SU-DHL-6 (cell line): ENCODE measurements at regions not wholly inside any gene's neighbourhood (a gene's known extent, or its start where the extent isn't known, plus 50 kb on each side); places are given as distances from the start of the nearest gene placed in this dataset.

Experiments used
- H2AFZ ChIP-seq: fragments of 200-600 bp; sonication (generic); 2 replicates; pipeline ENCODE4 v1.6.1; 2014; ENCODE audit warnings: low read depth, mild to moderate bottlenecking, moderate library complexity, mixed read lengths, antibody characterized with exemption, low read length; ENCODE audit not compliant: severe bottlenecking
- H3F3A ChIP-seq: fragments of 200-600 bp; shearing (Covaris generic); 2 replicates; pipeline ENCODE4 v1.6.0; 2016; ENCODE audit warnings: antibody characterized with exemption, mild to moderate bottlenecking; ENCODE audit not compliant: insufficient read depth
- H3K27ac ChIP-seq: fragments of 200-600 bp; sonication (generic); 2 replicates; pipeline ENCODE4 v1.5.1; 2016; ENCODE audit warnings: low read depth, mild to moderate bottlenecking, low read length, moderate library complexity, mixed read lengths
- H3K27me3 ChIP-seq: fragments of 200-600 bp; sonication (generic), shearing (Covaris generic); 2 replicates; pipeline ENCODE4 v1.6.0; 2014; ENCODE audit warnings: mild to moderate bottlenecking, low read length
- H3K36me3 ChIP-seq: fragments of 200-600 bp; sonication (generic); 2 replicates; pipeline ENCODE4 v1.6.1; 2014; ENCODE audit warnings: mild to moderate bottlenecking, low read length, mixed read lengths
- H3K4me2 ChIP-seq: fragments of 300-600, 200-600 bp; shearing (Covaris generic), sonication (generic); 2 replicates; pipeline ENCODE4 v1.6.0; 2014; ENCODE audit warnings: low read length, low read depth, mild to moderate bottlenecking; ENCODE audit not compliant: poor library complexity, severe bottlenecking
- H3K4me3 ChIP-seq: fragments of 200-600 bp; sonication (generic); 2 replicates; pipeline ENCODE4 v1.5.1; 2014; ENCODE audit warnings: antibody characterized with exemption, low read length, mild to moderate bottlenecking, mixed read lengths; ENCODE audit not compliant: insufficient read depth, poor library complexity, severe bottlenecking
- H3K79me2 ChIP-seq: fragments of 200-600 bp; sonication (generic); 2 replicates; pipeline ENCODE4 v1.6.1; 2014; ENCODE audit warnings: mild to moderate bottlenecking, low read length, moderate library complexity; ENCODE audit not compliant: insufficient read depth
- H3K9ac ChIP-seq: fragments of 200-600 bp; sonication (generic); 2 replicates; pipeline ENCODE4 v1.7.0; 2014; ENCODE audit warnings: mild to moderate bottlenecking, low read length
- H3K9me2 ChIP-seq: fragments of 200-600 bp; sonication (generic); replicated peaks from 2 replicates; pipeline ENCODE4 v1.6.1; 2014; ENCODE audit warnings: low read length; ENCODE audit not compliant: insufficient read depth
- H3K9me3 ChIP-seq: fragments of 200-600 bp; sonication (generic); 2 replicates; pipeline ENCODE4 v1.6.1; 2014; ENCODE audit warnings: low read length, mixed read lengths; ENCODE audit not compliant: insufficient read depth
- H4K20me1 ChIP-seq: fragments of 200-600 bp; sonication (generic); 2 replicates; pipeline ENCODE4 v1.6.1; 2014; ENCODE audit warnings: low read depth, mild to moderate bottlenecking, antibody characterized with exemption, low read length, moderate library complexity, mixed read lengths
- EZH2phosphoT487 ChIP-seq: fragments of 200-600 bp; sonication (generic), shearing (Covaris generic); conservative IDR thresholded peaks from 2 replicates; pipeline ENCODE4 v1.6.1; 2018; ENCODE audit warnings: mild to moderate bottlenecking, antibody characterized with exemption, low read length, moderate library complexity, mixed read lengths
- TF ChIP-seq, protein P1 (sequence below): fragments of 200-600 bp; sonication (generic); IDR thresholded peaks from one replicate; pipeline ENCODE4 v1.5.1; 2017; ENCODE audit warnings: antibody characterized with exemption, mild to moderate bottlenecking, low read length, moderate library complexity; ENCODE audit not compliant: insufficient read depth, poor library complexity, severe bottlenecking

DNA sequence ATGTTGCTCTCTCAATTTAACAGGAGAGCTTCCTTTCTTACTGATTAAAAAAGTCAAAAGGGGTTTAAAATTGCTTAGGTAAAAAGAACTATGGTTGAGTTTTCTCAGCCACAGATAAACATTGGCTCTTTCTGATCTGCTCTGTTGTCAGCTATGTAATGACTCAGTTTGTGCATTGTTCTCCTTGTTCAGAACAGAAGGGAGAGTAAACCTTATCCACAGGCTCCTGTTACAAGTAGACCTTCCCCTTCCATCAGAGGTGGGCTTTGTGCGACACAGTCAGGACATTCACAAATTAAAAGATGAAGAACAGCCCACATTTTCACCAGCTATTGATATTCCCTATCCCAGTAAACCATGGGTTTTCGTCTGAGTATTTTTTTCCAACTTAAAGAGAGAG is 236.3 kb upstream of the SEMA6A start:
- H4K20me1 ChIP-seq, result no peaks in the 10 kb centered on the region
- no peaks in the 10 kb centered on the region for H3K9me2 ChIP-seq
- H3K27ac ChIP-seq, result no peak overlapping the region
- H3K79me2 ChIP-seq, result no peaks in the 10 kb centered on the region
- H2AFZ ChIP-seq, result no peak overlapping the region
- no peaks in the 10 kb centered on the region for H3K36me3 ChIP-seq
- TF ChIP-seq EZH2phosphoT487, result no peak
- TF ChIP-seq, protein P1, sequence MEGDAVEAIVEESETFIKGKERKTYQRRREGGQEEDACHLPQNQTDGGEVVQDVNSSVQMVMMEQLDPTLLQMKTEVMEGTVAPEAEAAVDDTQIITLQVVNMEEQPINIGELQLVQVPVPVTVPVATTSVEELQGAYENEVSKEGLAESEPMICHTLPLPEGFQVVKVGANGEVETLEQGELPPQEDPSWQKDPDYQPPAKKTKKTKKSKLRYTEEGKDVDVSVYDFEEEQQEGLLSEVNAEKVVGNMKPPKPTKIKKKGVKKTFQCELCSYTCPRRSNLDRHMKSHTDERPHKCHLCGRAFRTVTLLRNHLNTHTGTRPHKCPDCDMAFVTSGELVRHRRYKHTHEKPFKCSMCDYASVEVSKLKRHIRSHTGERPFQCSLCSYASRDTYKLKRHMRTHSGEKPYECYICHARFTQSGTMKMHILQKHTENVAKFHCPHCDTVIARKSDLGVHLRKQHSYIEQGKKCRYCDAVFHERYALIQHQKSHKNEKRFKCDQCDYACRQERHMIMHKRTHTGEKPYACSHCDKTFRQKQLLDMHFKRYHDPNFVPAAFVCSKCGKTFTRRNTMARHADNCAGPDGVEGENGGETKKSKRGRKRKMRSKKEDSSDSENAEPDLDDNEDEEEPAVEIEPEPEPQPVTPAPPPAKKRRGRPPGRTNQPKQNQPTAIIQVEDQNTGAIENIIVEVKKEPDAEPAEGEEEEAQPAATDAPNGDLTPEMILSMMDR, result no peak
- no peak overlapping the region for H3K4me2 ChIP-seq
- H3K27me3 ChIP-seq, result no peaks in the 10 kb centered on the region
- H3K9me3 ChIP-seq, result no peaks in the 10 kb centered on the region
- no peak overlapping the region for H3K4me3 ChIP-seq
- no peaks in the 10 kb centered on the region for H3F3A ChIP-seq
- no peak overlapping the region for H3K9ac ChIP-seq

DNA sequence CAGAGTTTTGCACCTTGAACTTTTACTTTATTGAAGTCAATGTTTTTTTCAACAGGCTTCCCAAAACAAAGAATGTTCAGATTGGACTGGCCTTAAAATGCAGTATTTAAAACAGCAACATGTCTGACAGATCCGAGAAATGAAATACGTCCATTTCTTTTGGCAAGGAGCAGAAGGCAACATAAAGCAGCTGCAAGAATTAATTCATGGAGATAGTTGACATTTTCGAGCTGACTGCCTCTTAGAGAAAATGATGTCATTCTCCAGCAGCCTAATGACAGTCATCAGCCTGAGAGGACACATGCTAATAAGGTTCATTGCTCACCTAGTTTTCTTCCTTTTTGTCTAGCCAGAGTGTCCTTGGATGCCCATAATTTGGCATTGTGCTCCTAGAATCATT is 232.2 kb upstream of the SEMA6A start:
- H3K79me2 ChIP-seq, result no peaks in the 10 kb centered on the region
- no peak for TF ChIP-seq EZH2phosphoT487
- TF ChIP-seq, protein P1, result no peak
- H3K27ac ChIP-seq, result no peak overlapping the region
- H3K36me3 ChIP-seq, result no peaks in the 10 kb centered on the region
- no peak overlapping the region for H3K4me3 ChIP-seq
- H3K9me2 ChIP-seq, result no peaks in the 10 kb centered on the region
- H2AFZ ChIP-seq, result no peak overlapping the region
- H3K27me3 ChIP-seq, result no peaks in the 10 kb centered on the region
- H3K4me2 ChIP-seq, result no peak overlapping the region
- H3K9ac ChIP-seq, result no peak overlapping the region
- no peaks in the 10 kb centered on the region for H3F3A ChIP-seq
- H4K20me1 ChIP-seq, result no peaks in the 10 kb centered on the region
- no peaks in the 10 kb centered on the region for H3K9me3 ChIP-seq

DNA sequence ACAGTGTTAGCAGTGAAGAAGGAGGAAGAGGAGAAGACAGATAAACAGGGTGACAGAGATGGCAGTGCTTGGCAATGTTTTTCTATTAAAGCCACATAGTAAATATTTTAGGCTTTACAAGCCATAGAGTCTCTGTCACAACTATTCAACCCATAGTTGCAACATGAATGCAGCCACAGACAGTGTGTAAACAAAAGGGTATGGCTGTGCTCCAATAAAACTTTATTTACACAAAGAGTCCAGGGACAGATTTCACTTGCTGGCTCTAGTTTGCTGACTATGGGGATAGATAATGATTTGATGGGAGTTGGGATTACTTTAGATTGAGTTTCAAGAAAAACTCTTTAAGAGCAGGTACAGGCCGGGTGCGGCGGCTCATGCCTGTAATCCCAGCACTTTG is 224.8 kb upstream of the SEMA6A start:
- H3K79me2 ChIP-seq, result no peaks in the 10 kb centered on the region
- no peaks in the 10 kb centered on the region for H3K9me3 ChIP-seq
- no peak for TF ChIP-seq EZH2phosphoT487
- TF ChIP-seq, protein P1, result no peak
- no peak overlapping the region for H3K27ac ChIP-seq
- H3F3A ChIP-seq, result no peaks in the 10 kb centered on the region
- H3K4me3 ChIP-seq, result no peak overlapping the region
- no peak overlapping the region for H2AFZ ChIP-seq
- H3K9ac ChIP-seq, result no peak overlapping the region
- H4K20me1 ChIP-seq, result no peaks in the 10 kb centered on the region
- H3K27me3 ChIP-seq, result no peaks in the 10 kb centered on the region
- H3K4me2 ChIP-seq, result no peak overlapping the region
- no peaks in the 10 kb centered on the region for H3K36me3 ChIP-seq
- H3K9me2 ChIP-seq, result no peaks in the 10 kb centered on the region
